H9 (cell line): ENCODE measurements at regions not wholly inside any gene's neighbourhood (a gene's known extent, or its start where the extent isn't known, plus 50 kb on each side); places are given as distances from the start of the nearest gene placed in this dataset.

Experiments used
- DNase-seq: peaks from one replicate; pipeline ENCODE4 v3.0.0-alpha.2; 2017
- H2AFZ ChIP-seq: one replicate; pipeline ENCODE4 v1.6.1; 2013; ENCODE audit warnings: mild to moderate bottlenecking, low read length, control low read depth, moderate library complexity
- H2AK5ac ChIP-seq: 2 replicates; pipeline ENCODE4 v1.6.1; 2013; ENCODE audit warnings: low read length, control low read depth, mixed read lengths; ENCODE audit not compliant: insufficient read length
- H2BK120ac ChIP-seq: one replicate; pipeline ENCODE4 v1.6.1; 2013; ENCODE audit warnings: low read depth, mild to moderate bottlenecking, low read length, control low read depth, inconsistent platforms; ENCODE audit not compliant: poor library complexity, severe bottlenecking
- H2BK12ac ChIP-seq: 2 replicates; pipeline ENCODE4 v1.6.1; 2013; ENCODE audit warnings: low read length, control low read depth, mixed read lengths, low read depth; ENCODE audit not compliant: insufficient read length
- H2BK15ac ChIP-seq: 2 replicates; pipeline ENCODE4 v1.6.1; 2013; ENCODE audit warnings: low read depth, low read length, control low read depth
- H2BK20ac ChIP-seq: one replicate; pipeline ENCODE4 v1.6.1; 2013; ENCODE audit warnings: low read depth, mild to moderate bottlenecking, low read length, control low read depth, inconsistent platforms; ENCODE audit not compliant: poor library complexity, severe bottlenecking
- H2BK5ac ChIP-seq: 2 replicates; pipeline ENCODE4 v1.6.1; 2013; ENCODE audit warnings: low read length, control low read depth, mixed read lengths; ENCODE audit not compliant: insufficient read length
- H3K14ac ChIP-seq: 2 replicates; pipeline ENCODE4 v1.6.1; 2013; ENCODE audit warnings: low read length, control low read depth; ENCODE audit not compliant: insufficient read depth
- H3K18ac ChIP-seq: 2 replicates; pipeline ENCODE4 v1.6.1; 2013; ENCODE audit warnings: low read depth, mild to moderate bottlenecking, mixed read lengths, low read length, control low read depth; ENCODE audit not compliant: insufficient read length
- H3K23ac ChIP-seq: 2 replicates; pipeline ENCODE4 v1.6.1; 2013; ENCODE audit warnings: low read length, control low read depth, mixed read lengths, low read depth; ENCODE audit not compliant: insufficient read length
- H3K23me2 ChIP-seq: 2 replicates; pipeline ENCODE4 v1.6.1; 2013; ENCODE audit warnings: low read depth, mild to moderate bottlenecking, mixed read lengths, low read length, control low read depth; ENCODE audit not compliant: insufficient read length, poor library complexity, severe bottlenecking
- H3K27ac ChIP-seq: 2 replicates; pipeline ENCODE4 v1.5.1; 2013; ENCODE audit warnings: low read length, control low read depth, mixed read lengths, low read depth; ENCODE audit not compliant: insufficient read length
- H3K27me3 ChIP-seq: 2 replicates; pipeline ENCODE4 v1.6.1; 2013; ENCODE audit warnings: low read length, control low read depth, inconsistent platforms; ENCODE audit not compliant: insufficient read depth
- H3K4ac ChIP-seq: 2 replicates; pipeline ENCODE4 v1.6.1; 2013; ENCODE audit warnings: low read depth, mild to moderate bottlenecking, control low read depth, inconsistent platforms, low read length, moderate library complexity
- H3K4me1 ChIP-seq: 2 replicates; pipeline ENCODE4 v1.6.1; 2013; ENCODE audit warnings: low read length, control low read depth, inconsistent platforms; ENCODE audit not compliant: insufficient read depth
- H3K4me2 ChIP-seq: 2 replicates; pipeline ENCODE4 v1.6.1; 2013; ENCODE audit warnings: low read length, control low read depth, mixed read lengths; ENCODE audit not compliant: insufficient read length, insufficient read depth
- H3K56ac ChIP-seq: 2 replicates; pipeline ENCODE4 v1.6.1; 2013; ENCODE audit warnings: low read depth, mild to moderate bottlenecking, mixed read lengths, low read length, control low read depth; ENCODE audit not compliant: insufficient read length
- H3K79me1 ChIP-seq: 2 replicates; pipeline ENCODE4 v1.6.1; 2013; ENCODE audit warnings: low read depth, mild to moderate bottlenecking, moderate library complexity, low read length, control low read depth, inconsistent platforms; ENCODE audit not compliant: insufficient read depth, poor library complexity, severe bottlenecking
- H3K79me2 ChIP-seq: 2 replicates; pipeline ENCODE4 v1.6.1; 2013; ENCODE audit warnings: low read length, control low read depth, inconsistent platforms; ENCODE audit not compliant: insufficient read depth
- H3K9ac ChIP-seq: 2 replicates; pipeline ENCODE4 v1.6.1; 2013; ENCODE audit warnings: low read length, control low read depth, mixed read lengths; ENCODE audit not compliant: insufficient read length; ENCODE audit errors: extremely low read depth
- H3K9me3 ChIP-seq: one replicate; pipeline ENCODE4 v1.6.1; 2013; ENCODE audit warnings: low read depth, low read length, inconsistent platforms; ENCODE audit not compliant: control insufficient read depth
- H3T11ph ChIP-seq: one replicate; pipeline ENCODE4 v1.6.1; 2013; ENCODE audit warnings: mild to moderate bottlenecking, low read length, control low read depth, inconsistent platforms
- H4K20me1 ChIP-seq: one replicate; pipeline ENCODE4 v1.6.1; 2013; ENCODE audit not compliant: control insufficient read depth, insufficient read length, insufficient read depth
- H4K5ac ChIP-seq: 2 replicates; pipeline ENCODE4 v1.6.1; 2013; ENCODE audit warnings: low read depth, mild to moderate bottlenecking, mixed read lengths, low read length, control low read depth; ENCODE audit not compliant: insufficient read length
- H4K8ac ChIP-seq: replicated peaks from 2 replicates; pipeline ENCODE4 v1.6.1; 2013; ENCODE audit warnings: low read length, control low read depth, mixed read lengths, low read depth; ENCODE audit not compliant: insufficient read length
- H4K91ac ChIP-seq: 2 replicates; pipeline ENCODE4 v1.6.1; 2013; ENCODE audit warnings: low read depth, mild to moderate bottlenecking, moderate library complexity, mixed read lengths, low read length, control low read depth; ENCODE audit not compliant: insufficient read length
- H3K27ac Mint-ChIP-seq, 3 experiments: 2 replicates in 2 of 3; 3 replicates in 1 of 3; pipeline ENCODE4 v1.8.0; 2020 to 2021; ENCODE audit warnings: mixed read lengths in 3 of 3, mild to moderate bottlenecking in 1 of 3, moderate library complexity in 1 of 3
- H3K27me3 Mint-ChIP-seq: 2 replicates; pipeline ENCODE4 v1.8.0; 2021; ENCODE audit warnings: low read depth, mild to moderate bottlenecking, moderate library complexity, mixed read lengths
- H3K36me3 Mint-ChIP-seq, 3 experiments: 2 replicates in 2 of 3; 3 replicates in 1 of 3; pipeline ENCODE4 v1.8.0; 2020 to 2021; ENCODE audit warnings: low read depth in 3 of 3, mixed read lengths in 3 of 3; ENCODE audit not compliant: insufficient read depth in 1 of 3
- H3K4me1 Mint-ChIP-seq, 2 experiments: 2 replicates each; pipeline ENCODE4 v1.8.0; 2020; ENCODE audit warnings: mixed read lengths in 2 of 2
- H3K4me3 Mint-ChIP-seq, 2 experiments: 2 replicates in 1 of 2; 3 replicates in 1 of 2; pipeline ENCODE4 v1.8.0; 2020 to 2021; ENCODE audit warnings: mild to moderate bottlenecking in 2 of 2, mixed read lengths in 2 of 2, moderate library complexity in 1 of 2
- H3K9me3 Mint-ChIP-seq, 2 experiments: 2 replicates in 1 of 2; 3 replicates in 1 of 2; pipeline ENCODE4 v1.8.0; 2020; ENCODE audit warnings: mild to moderate bottlenecking in 2 of 2, mixed read lengths in 2 of 2, moderate library complexity in 1 of 2
- CTCF ChIP-seq: fragments of 200-600 bp; sonication (generic); conservative IDR thresholded peaks from 3 replicates; pipeline ENCODE4 v1.8.0; 2021; ENCODE audit warnings: antibody characterized with exemption, mild to moderate bottlenecking
- WGBS: extraction: QIAGEN DNeasy Blood & Tissue Kit; methylation state at CpG from one replicate; pipeline ENCODE4 v1.1.7; 2013; ENCODE audit warnings: missing lambda C conversion rate, low lambda C conversion rate, mixed read lengths; ENCODE audit not compliant: insufficient read length; ENCODE audit errors: extremely low coverage; 5-methylcytosine and 5-hydroxymethylcytosine counted together

GRCh38 chr7:117941138-117941810, 68.0 kb upstream of the CTTNBP2 start:
- no peaks in the 10 kb centered on the region for H3K23me2 ChIP-seq
- no peaks in the 10 kb centered on the region for H4K20me1 ChIP-seq
- no peak overlapping the region for H2AK5ac ChIP-seq
- no peak overlapping the region for H3K18ac ChIP-seq
- Mint-ChIP-seq H3K27me3 (no peaks in the 10 kb centered on the region), H3K4me1 (peaks cover 11 to 18% of the 10 kb centered on the region in 2 experiments; a peak in 3 of 4 replicates), H3K9me3 (peaks cover 0 to 2% of the 10 kb centered on the region in 2 experiments; a peak in 2 of 5 replicates), H3K4me3 (no peak overlapping the region), H3K36me3 (peaks cover 0 to 8% (median 0%) of the 10 kb centered on the region in 3 experiments; a peak in 2 of 7 replicates), H3K27ac (no peak overlapping the region)
- H3K79me1 ChIP-seq = no peaks in the 10 kb centered on the region
- no peaks in the 10 kb centered on the region for H3K9me3 ChIP-seq
- no peak overlapping the region for H3K4ac ChIP-seq
- no peak overlapping the region for H2BK5ac ChIP-seq
- no peak overlapping the region for H3T11ph ChIP-seq
- DNase-seq = no peak
- H4K91ac ChIP-seq = no peak overlapping the region
- no peak overlapping the region for H2BK120ac ChIP-seq
- TF ChIP-seq CTCF = no peak
- H2BK20ac ChIP-seq = no peak overlapping the region
- H3K4me2 ChIP-seq = no peak overlapping the region
- WGBS = no CpG with 5 or more reads among the region's 4 CpGs
- H4K5ac ChIP-seq = no peak overlapping the region
- no peak overlapping the region for H2BK15ac ChIP-seq
- H4K8ac ChIP-seq = no peak overlapping the region
- no peak overlapping the region for H3K9ac ChIP-seq
- H3K79me2 ChIP-seq = no peaks in the 10 kb centered on the region
- H2AFZ ChIP-seq = no peak overlapping the region
- no peaks in the 10 kb centered on the region for H3K27me3 ChIP-seq
- H2BK12ac ChIP-seq = no peak overlapping the region
- no peak overlapping the region for H3K56ac ChIP-seq
- no peak overlapping the region for H3K27ac ChIP-seq
- no peak overlapping the region for H3K14ac ChIP-seq
- H3K4me1 ChIP-seq = peaks cover 4% of the 10 kb centered on the region; the same call in 1 of the 2 replicates
- H3K23ac ChIP-seq = no peak overlapping the region
